B cell (primary cell): ENCODE measurements at regions not wholly inside any gene's neighbourhood (a gene's known extent, or its start where the extent isn't known, plus 50 kb on each side); places are given as distances from the start of the nearest gene placed in this dataset.

Source experiments
- ATAC-seq: fragments of 200-7000 bp; cut with Tn5 transposase; one replicate; pipeline ENCODE4 v1.10.0; 2021; ENCODE audit warnings: low read depth, mild to moderate bottlenecking, moderate number of reproducible peaks, moderate library complexity
- CTCF ChIA-PET: fragments of 350-600 bp; sonication (Branson Sonifier 250); formaldehyde crosslinking; loops from one replicate; lab custom pipeline; 2021; ENCODE audit warnings: antibody characterized with exemption, inconsistent platforms; lab: Charles Lee
- POLR2A ChIA-PET: fragments of 350-600 bp; sonication (Branson Sonifier 250); formaldehyde crosslinking; loops from one replicate; lab custom pipeline; 2021; ENCODE audit warnings: antibody characterized with exemption; lab: Charles Lee
- DNase-seq: peaks from one replicate; pipeline ENCODE4 v3.0.0; 2013
- H2AFZ ChIP-seq: 2 replicates; pipeline ENCODE4 v1.6.1; 2012; ENCODE audit warnings: mild to moderate bottlenecking, low read depth, low read length; ENCODE audit not compliant: insufficient read depth, poor library complexity, severe bottlenecking
- H3K27ac ChIP-seq, 2 donors: 1 replicate in 1 of 2; 2 replicates in 1 of 2; pipeline ENCODE4 v1.5.1; 2012 to 2013; ENCODE audit warnings: low read length in 2 of 2, mild to moderate bottlenecking in 2 of 2, moderate library complexity in 1 of 2
- H3K27me3 ChIP-seq, 4 experiments: fragments of 200-600 bp in 1 of 4; sonication (generic) in 1 of 4; replicated peaks in 1 of 4; 1 replicate in 2 of 4; 2 replicates in 2 of 4; pipeline versions ENCODE4 v1.6.1 to v1.7.0; 2013 to 2016; ENCODE audit warnings: low read length in 3 of 4, mild to moderate bottlenecking in 2 of 4, mixed read lengths in 1 of 4, moderate library complexity in 1 of 4; ENCODE audit not compliant: insufficient read depth in 4 of 4, control insufficient read depth in 3 of 4; ENCODE audit errors: control extremely low read depth in 1 of 4
- H3K36me3 ChIP-seq, 2 experiments: replicated peaks in 1 of 2; 1 replicate in 1 of 2; 2 replicates in 1 of 2; pipeline versions ENCODE4 v1.6.1 to v1.7.1; 2013; ENCODE audit warnings: low read length in 1 of 2; ENCODE audit not compliant: insufficient read depth in 2 of 2, control insufficient read depth in 1 of 2; ENCODE audit errors: control extremely low read depth in 1 of 2, extremely low read depth in 1 of 2
- H3K4me1 ChIP-seq, 2 donors: fragments of 200-600 bp in 1 of 2; sonication (generic) in 1 of 2; 1 replicate in 1 of 2; 2 replicates in 1 of 2; pipeline versions ENCODE4 v1.5.1 to v1.6.1; 2013 to 2017; ENCODE audit warnings: low read length in 2 of 2; ENCODE audit not compliant: control insufficient read depth in 2 of 2, insufficient read depth in 2 of 2
- H3K4me2 ChIP-seq: replicated peaks from 2 replicates; pipeline ENCODE3; 2012; ENCODE audit warnings: mild to moderate bottlenecking, low read depth, low read length; ENCODE audit not compliant: poor library complexity, severe bottlenecking
- H3K4me3 ChIP-seq, 5 experiments: fragments of 200-600 bp in 1 of 5; sonication (generic) in 1 of 5; 1 replicate in 3 of 5; 2 replicates in 2 of 5; pipeline versions ENCODE4 v1.5.1 to v1.7.0; 2011 to 2016; ENCODE audit warnings: low read length in 4 of 5, mild to moderate bottlenecking in 4 of 5, low read depth in 2 of 5, control low read depth in 1 of 5, moderate library complexity in 1 of 5; ENCODE audit not compliant: insufficient read depth in 1 of 5; ENCODE audit errors: control extremely low read depth in 1 of 5, extremely low read depth in 1 of 5
- H3K79me2 ChIP-seq: fragments of 200-600 bp; sonication (generic); one replicate; pipeline ENCODE4 v1.6.0; 2016; ENCODE audit warnings: low read length; ENCODE audit not compliant: control insufficient read depth, insufficient read depth
- H3K9ac ChIP-seq: fragments of 200-600 bp; sonication (generic); 2 replicates; pipeline ENCODE4 v1.6.1; 2017; ENCODE audit warnings: mild to moderate bottlenecking, low read length, moderate library complexity
- H3K9me3 ChIP-seq, 3 donors: one replicate each; pipeline versions ENCODE4 v1.6.1 to v1.7.1; 2013; ENCODE audit warnings: low read length in 2 of 3; ENCODE audit not compliant: control insufficient read depth in 2 of 3, insufficient read depth in 1 of 3; ENCODE audit errors: control extremely low read depth in 1 of 3
- H4K20me1 ChIP-seq: 2 replicates; pipeline ENCODE4 v1.6.0; 2012; ENCODE audit warnings: mild to moderate bottlenecking, low read length; ENCODE audit not compliant: insufficient read depth, control insufficient read depth, poor library complexity, severe bottlenecking
- H3K27ac Mint-ChIP-seq: one replicate; pipeline ENCODE4 v1.8.0; 2021; ENCODE audit warnings: mixed read lengths
- H3K27me3 Mint-ChIP-seq: one replicate; pipeline ENCODE4 v1.8.0; 2021; ENCODE audit warnings: mixed read lengths
- H3K4me1 Mint-ChIP-seq: one replicate; pipeline ENCODE4 v1.8.0; 2021; ENCODE audit warnings: mixed read lengths
- H3K4me3 Mint-ChIP-seq: one replicate; pipeline ENCODE4 v1.8.0; 2021; ENCODE audit warnings: mixed read lengths
- H3K9me3 Mint-ChIP-seq: one replicate; pipeline ENCODE4 v1.8.0; 2022; ENCODE audit warnings: mixed read lengths; ENCODE audit not compliant: insufficient read depth
- CTCF ChIP-seq: fragments of 200-600 bp; IDR thresholded peaks from one replicate; pipeline ENCODE4 v1.8.0; 2022; ENCODE audit warnings: antibody characterized with exemption, mild to moderate bottlenecking
- EZH2 ChIP-seq: IDR thresholded peaks from 2 replicates; pipeline ENCODE4 v1.6.1; 2012; ENCODE audit warnings: borderline replicate concordance, low read depth, mild to moderate bottlenecking, moderate library complexity, low read length; ENCODE audit not compliant: insufficient read depth, poor library complexity, severe bottlenecking
- WGBS: methylation state at CpG from one replicate; pipeline ENCODE4 v1.1.5; 2013; ENCODE audit warnings: missing lambda C conversion rate; ENCODE audit not compliant: insufficient coverage; 5-methylcytosine and 5-hydroxymethylcytosine counted together
- intact Hi-C: fragments of 100-400 bp; cut with micrococcal nuclease; formaldehyde crosslinking; loops from one replicate; pipeline ENCODE4 v1.10.0; 2022

GRCh38 chr17:79549141-79549915 is 61.5 kb downstream of the RBFOX3 start:
- H3K27ac Mint-ChIP-seq: no peak overlapping the region
- ATAC-seq: no peak
- Histone ChIP-seq H3K4me2 (no peak overlapping the region), H3K27me3 (no peaks in the 10 kb centered on the region), H3K27ac (no peak overlapping the region), H3K4me1 (no peaks in the 10 kb centered on the region), H3K36me3 (no peaks in the 10 kb centered on the region), H3K9me3 (no peaks in the 10 kb centered on the region), H3K79me2 (no peaks in the 10 kb centered on the region), H3K9ac (no peak overlapping the region), H4K20me1 (no peaks in the 10 kb centered on the region), H2AFZ (no peak overlapping the region), H3K4me3 (no peak overlapping the region)
- H3K27me3 Mint-ChIP-seq: peaks cover 4% of the 10 kb centered on the region
- intact Hi-C loops: no loop called here
- ChIA-PET POLR2A (no interaction called here), CTCF (no interaction called here)
- DNase-seq: no peak
- no peaks in the 10 kb centered on the region for H3K4me1 Mint-ChIP-seq
- no peak overlapping the region for H3K4me3 Mint-ChIP-seq
- 69% methylated on average over 5 of the region's 10 CpGs for WGBS
- TF ChIP-seq CTCF (no peak), EZH2 (no peak)
- H3K9me3 Mint-ChIP-seq: peaks cover 3% of the 10 kb centered on the region

GRCh38 chr17:79548116-79548515 is 62.7 kb downstream of the RBFOX3 start:
- Histone ChIP-seq H3K27ac (no peak overlapping the region), H3K4me1 (no peaks in the 10 kb centered on the region), H3K4me3 (no peak overlapping the region), H3K79me2 (no peaks in the 10 kb centered on the region), H3K4me2 (no peak overlapping the region), H3K36me3 (no peaks in the 10 kb centered on the region), H3K27me3 (no peaks in the 10 kb centered on the region), H4K20me1 (no peaks in the 10 kb centered on the region), H3K9me3 (no peaks in the 10 kb centered on the region), H3K9ac (no peak overlapping the region), H2AFZ (no peak overlapping the region)
- TF ChIP-seq EZH2 (no peak), CTCF (no peak)
- ATAC-seq: no peak
- H3K27me3 Mint-ChIP-seq: peaks cover 8% of the 10 kb centered on the region
- no peaks in the 10 kb centered on the region for H3K9me3 Mint-ChIP-seq
- H3K27ac Mint-ChIP-seq: no peak overlapping the region
- WGBS: 91% methylated on average over 11 of the region's 14 CpGs
- DNase-seq: no peak
- intact Hi-C loops: no loop called here
- no peaks in the 10 kb centered on the region for H3K4me1 Mint-ChIP-seq
- CTCF ChIA-PET: no interaction called here
- H3K4me3 Mint-ChIP-seq: no peak overlapping the region
- POLR2A ChIA-PET: no interaction called here
